Pulmonary artery endothelial cell (primary cell): ENCODE measurements at regions not wholly inside any gene's neighbourhood (a gene's known extent, or its start where the extent isn't known, plus 50 kb on each side); places are given as distances from the start of the nearest gene placed in this dataset.
A peak's percentile ranks its signal among the peaks of the same experiment; 100 is the strongest.
"Not testable (repeated sequence)": the region's sequence is repeated elsewhere in the genome, so short reads cannot be mapped to it uniquely, and the experiment has no call there.

ENCODE experiments used
- DNase-seq: peaks from one replicate; pipeline ENCODE4 v3.0.0-alpha.2; 2011; ENCODE audit warnings: low read depth, low spot score

DNA sequence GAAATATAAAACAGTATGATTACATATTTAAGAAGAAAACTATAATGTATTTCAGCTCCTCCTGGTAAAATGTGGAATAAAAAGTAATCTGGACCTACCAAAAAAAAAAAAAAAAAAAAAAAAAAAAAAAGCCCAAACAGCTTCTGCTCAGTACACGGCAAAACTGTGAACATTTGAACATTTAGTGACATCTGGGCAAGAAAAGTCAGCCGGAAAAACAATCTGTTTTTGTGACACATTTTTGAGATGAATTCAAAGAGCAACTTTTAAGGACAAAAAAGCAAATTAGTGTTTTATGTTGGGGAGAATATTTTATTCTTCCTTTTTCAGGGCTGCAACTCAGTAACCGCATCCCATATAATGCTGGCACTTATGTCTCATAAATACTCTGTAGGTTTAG lies 649.7 kb upstream of the KCNMB2 start:
- DNase-seq = no peak

- DNase-seq = no peak
Measured at GRCh38 chr3:177887475-177887874, 648.8 kb upstream of the KCNMB2 start.

GRCh38 chr3:177889161-177889560 lies 647.1 kb upstream of the KCNMB2 start:
- no peak for DNase-seq

DNA sequence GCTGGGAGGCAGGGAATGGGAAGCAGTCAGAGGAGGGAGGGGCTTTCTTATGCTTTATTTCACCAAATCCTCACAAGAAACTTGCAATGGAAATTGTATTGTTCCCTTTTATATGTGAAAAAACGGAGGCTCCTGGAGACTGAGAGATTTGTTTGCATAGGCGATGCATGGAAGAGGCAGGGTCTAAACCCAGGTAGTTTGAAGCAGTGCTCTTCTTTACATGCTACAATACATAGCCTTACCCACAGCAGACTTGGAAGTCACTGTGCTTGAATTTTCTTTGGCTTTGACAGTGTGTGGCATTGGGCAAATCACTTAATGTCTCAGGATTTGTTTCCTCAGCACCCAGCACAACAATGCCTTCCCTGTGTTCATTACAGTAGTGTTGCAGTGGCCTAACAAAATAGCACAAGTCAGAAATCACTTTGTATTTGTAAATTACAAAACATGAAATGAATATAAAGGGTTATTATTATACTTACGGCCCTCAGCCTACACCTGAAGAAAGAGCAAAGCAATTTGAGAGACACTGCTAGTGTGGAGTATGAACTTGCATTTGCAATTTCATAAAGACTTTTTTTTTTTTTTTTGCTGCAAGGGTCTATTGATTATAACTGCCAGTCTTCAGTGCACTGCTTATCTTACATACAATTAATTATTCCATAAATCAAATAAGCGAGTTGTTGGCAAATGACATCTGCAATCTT lies 646.4 kb upstream of the KCNMB2 start:
- no peak for DNase-seq

DNA sequence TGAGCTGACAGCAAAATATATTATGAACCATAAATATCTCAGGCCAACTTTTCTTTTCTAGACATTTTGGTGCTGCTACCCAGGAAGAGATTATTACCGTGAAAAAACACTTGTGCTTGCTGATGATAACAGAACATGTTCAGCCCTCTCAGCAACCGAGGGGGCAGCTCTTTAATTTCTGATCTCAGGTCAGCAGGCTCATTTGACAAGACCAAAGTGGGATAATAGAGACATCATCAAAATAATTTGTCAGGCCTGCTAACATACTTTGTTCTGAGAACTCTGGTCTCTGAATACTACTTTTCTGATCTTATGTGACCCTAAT lies 645.9 kb upstream of the KCNMB2 start:
- DNase-seq = no peak

DNA sequence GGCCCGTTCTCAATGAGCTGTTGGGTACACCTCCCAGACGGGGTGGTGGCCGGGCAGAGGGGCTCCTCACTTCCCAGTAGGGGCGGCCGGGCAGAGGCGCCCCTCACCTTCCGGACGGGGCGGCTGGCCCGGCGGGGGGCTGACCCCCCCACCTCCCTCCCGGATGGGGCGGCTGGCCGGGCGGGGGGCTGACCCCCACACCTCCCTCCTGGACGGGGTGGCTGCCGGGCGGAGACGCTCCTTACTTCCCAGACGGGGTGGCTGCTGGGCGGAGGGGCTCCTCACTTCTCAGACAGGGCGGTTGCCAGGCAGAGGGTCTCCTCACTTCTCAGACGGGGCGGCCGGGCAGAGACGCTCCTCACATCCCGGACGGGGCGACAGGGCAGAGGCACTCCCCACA lies 644.7 kb upstream of the KCNMB2 start:
- DNase-seq = not testable (repeated sequence)

DNA sequence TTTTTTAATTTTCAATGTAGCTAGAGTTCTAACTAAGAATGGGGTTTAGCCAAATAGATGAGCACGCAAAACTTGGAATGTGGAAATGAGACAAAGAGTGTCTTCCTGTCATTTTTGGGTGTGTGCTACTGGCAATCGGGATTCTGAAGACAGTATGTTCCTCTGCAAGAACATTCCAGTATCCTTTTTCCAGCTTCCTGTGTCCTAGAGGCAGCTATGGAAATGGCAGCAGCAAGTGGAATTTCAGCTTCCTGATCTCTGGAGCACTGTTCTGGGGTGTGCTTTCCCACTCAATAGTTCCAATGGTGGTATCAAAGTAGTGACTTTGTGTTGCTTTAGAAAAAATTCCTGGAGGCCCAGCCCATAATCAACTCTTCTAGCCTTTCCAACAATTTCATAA lies 642.9 kb upstream of the KCNMB2 start:
- no peak for DNase-seq

DNA sequence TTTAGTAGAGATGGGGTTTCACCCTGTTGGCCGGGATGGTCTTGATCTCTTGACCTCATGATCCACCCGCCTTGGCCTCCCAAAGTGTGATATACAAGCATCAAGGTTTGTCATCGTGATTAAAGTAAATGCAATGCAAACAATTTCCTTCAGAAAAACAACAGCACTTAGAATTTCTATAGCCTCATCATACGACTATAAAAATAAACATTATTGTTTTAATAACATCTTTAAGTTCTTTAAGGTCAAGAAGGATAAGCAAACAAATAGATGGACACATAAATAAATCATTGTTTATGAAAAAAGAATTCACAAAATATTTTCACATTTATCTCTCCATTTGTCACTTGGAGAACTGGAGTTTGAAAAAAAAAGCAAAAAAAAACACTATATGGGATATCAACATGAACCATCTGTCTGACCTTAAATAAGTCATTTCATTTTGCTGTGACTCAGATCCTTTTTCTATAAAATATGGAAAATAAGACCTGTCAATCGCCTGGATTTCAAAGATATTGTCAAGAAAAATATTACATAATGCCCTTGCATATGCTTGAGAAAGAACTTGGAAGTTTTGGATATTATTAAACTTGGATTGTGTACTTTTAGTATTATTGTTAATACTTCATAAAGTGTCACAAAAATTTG lies 642.0 kb upstream of the KCNMB2 start:
- peak; percentile 68 for DNase-seq

DNA sequence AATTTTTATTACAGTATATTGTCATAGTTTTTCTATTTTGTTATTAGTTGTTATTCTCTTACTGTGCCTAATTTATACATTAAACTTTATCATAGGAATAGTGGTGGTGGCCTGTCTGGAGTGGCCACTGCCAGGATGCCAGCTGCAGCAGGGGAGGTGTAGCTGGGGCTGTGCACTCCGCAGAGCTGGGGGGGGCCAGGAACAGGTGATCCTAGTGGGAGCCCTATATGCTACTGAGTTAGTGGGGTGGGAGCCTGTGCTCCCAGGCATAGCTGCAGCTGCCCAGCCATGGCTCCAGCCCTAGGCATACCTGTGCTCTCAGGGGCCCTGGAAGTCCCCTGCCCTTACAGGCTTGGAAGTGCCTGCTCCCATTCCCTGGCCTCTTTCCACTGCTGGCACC lies 638.1 kb upstream of the KCNMB2 start:
- DNase-seq = no peak

DNA sequence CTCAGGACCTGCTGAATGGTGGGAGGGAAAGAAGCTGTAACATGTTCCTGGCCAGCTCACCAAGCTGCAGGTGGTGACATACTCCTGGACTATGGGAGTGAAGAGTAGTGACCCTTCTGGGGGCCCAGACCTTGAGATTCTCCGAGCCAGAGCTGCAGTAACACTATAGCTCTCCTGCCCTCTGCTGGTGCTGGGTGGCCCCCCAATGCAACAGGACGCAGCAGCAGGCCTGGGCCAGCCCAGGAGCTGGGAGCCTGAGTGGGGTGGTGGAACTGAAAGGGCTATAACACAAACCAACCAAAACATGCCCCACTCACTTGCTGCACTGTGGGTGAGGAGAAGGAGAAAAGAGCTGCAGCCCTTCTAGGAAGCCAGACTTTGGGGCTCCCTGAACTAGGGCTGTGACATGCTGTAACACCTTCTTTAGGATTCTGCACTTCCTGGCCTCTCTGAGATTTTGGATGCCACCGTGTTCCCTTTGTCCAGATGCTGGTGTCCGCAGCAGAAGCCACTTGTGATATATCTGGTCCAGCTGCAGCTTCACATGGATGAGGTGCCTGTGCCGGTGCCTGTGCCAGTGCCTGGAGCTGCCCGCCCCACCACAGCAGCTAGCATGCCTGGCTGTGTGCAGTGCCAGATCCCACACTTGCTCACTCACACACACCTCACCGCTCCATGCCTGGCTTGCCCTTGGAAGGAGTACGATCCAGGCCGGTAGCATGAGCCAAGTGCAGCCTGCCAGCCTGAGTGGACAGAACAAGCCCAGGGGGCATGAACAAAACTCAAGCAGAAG lies 636.8 kb upstream of the KCNMB2 start:
- no peak for DNase-seq

GRCh38 chr3:177902876-177903275 lies 633.4 kb upstream of the KCNMB2 start:
- no peak for DNase-seq

DNA sequence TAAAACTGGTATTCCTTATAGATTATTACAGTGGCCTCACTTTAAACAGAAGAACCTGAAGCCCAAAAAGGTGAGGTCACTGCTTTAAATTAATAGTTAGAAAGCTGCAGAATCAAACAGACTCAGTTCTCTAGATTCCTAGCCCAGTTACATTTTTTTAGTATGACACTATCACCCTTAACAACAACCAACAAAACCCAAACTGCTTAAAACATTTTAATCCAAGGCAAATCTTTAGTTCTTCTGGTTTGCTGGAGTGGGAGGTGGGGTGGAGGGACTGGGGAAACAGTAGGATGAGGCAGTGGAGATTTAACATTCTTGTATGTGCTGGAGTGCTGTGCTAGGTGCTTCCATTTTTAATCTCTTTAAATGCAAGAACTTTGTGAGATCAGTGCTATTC lies 631.6 kb upstream of the KCNMB2 start:
- no peak for DNase-seq

DNA sequence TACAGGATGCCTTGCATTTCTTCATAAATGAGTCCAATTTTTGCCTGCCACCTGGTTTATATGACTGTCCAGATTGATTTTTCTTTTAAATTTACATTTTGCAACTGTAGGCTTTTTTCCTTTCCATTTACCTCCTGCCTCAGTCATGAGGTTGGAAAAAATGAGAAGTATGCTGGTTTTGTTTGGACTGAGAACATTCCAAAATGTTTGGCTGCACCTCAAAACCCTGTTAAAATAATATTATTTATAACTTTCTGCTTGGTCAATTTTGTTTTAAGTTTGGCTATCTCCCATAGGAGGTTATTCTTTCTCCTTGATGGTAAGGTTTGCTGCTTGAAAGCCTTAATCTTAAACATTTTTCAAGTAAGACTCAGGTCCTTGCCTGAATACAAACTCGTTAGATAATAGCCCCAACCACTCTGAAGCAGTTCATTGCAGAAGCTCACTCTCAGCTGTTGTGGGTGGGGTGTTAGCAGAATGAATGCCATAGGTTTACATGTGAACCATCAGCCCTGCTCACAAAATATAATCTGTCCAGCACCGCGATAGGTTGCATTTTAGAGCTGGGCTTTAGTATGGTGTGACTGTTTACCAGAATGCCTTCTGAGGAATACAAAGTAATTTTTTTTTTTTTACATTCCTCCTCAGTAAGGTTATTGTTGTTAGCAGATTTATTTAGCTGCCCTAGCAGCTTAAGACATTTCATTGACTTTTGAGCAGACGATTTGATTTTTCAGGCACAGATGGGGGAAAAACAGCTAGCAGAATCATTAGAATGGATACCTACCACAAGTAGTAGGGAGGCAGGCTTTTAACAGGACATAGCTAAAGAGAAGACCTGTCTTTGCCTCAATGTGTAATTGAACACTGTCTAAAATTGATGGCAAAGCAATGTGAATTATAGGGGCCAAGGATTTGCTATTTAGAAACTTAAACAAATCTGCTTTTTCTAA lies 630.8 kb upstream of the KCNMB2 start:
- DNase-seq = no peak

DNA sequence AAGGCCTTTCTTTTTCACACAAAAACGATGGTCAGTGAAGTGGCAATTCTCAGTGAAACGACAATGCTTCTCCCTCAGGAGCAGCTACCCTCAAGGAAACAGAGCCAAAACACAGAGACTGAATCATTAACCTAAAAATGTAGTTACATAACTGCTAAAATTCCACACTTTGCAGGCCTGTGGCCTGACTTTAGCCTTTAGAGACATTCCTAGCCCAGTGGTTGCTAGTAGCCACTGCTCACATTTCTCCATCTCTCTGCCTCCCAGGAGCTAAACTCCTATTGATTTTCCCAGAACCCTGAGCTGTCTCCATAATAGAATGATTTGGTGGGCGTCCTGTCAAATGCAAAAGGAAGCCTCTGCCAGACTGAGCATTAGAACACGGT lies 630.1 kb upstream of the KCNMB2 start:
- DNase-seq = no peak

DNA sequence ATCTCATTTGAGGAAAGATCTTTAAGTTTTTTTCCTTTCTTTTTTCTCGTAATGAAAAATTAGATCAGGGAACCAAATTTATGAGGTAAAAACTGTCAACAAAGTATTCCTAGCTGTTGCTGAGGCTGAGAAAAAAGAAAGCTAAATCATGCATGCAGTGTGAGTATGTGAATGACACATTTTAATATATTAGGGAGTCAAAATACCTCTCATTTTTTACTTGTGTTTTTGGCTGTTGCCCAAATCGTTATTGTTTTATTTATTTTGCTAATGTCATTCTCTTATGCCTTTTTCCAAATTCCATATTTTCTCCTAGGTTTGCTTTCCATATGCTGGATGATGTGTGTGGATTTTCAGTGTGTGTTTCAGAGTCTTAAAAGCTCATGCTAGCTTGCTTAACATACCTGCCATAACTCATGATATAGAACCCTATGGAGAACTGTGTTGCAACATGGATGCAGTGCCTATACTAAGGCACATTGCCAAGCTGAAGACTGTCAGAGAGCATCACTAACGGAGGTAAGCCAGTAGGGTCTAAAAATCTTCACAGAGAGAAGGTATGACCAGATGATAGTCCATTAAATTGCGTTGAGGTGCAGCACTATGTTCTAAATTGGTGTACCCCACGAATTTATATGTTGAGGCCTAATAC lies 629.5 kb upstream of the KCNMB2 start:
- DNase-seq = no peak

DNA sequence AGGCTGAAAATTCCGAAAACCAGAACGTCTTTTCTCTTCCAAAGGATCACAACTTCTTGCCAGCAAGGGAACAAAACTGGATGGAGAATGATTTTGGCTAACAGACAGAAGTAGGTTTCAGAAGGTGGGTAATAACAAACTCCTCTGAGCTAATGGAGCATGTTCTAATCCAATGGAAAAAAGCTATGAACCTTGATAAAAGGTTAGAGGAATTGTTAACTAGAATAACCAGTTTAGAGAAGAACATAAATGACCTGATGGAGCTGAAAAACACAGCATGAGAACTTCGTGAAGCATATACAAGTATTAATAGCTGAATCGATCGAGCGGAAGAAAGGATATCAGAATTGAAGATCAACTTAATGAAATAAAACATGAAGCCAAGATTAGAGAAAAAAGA lies 626.7 kb upstream of the KCNMB2 start:
- not testable (repeated sequence) for DNase-seq

DNA sequence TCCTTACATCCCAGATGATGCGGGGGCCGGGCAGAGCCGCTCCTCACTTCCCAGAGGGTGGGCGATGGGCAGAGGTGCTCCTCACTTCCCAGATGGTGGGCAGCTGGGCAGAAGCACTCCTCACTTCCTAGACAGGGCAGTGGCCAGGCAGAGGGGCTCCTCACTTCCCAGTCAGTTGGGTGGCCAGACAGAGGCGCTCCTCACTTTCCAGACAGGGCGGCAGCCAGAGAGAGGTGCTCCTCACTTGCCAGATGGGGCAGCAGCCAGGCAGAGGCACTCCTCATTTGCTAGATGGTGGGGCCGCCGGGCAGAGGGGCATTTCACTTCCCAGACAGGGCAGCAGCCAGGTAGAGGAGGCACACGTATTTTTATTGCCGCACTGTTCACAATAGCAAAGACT lies 622.0 kb upstream of the KCNMB2 start:
- no peak for DNase-seq

- DNase-seq = no peak
Measured at GRCh38 chr3:177916461-177916860, 619.8 kb upstream of the KCNMB2 start.

DNA sequence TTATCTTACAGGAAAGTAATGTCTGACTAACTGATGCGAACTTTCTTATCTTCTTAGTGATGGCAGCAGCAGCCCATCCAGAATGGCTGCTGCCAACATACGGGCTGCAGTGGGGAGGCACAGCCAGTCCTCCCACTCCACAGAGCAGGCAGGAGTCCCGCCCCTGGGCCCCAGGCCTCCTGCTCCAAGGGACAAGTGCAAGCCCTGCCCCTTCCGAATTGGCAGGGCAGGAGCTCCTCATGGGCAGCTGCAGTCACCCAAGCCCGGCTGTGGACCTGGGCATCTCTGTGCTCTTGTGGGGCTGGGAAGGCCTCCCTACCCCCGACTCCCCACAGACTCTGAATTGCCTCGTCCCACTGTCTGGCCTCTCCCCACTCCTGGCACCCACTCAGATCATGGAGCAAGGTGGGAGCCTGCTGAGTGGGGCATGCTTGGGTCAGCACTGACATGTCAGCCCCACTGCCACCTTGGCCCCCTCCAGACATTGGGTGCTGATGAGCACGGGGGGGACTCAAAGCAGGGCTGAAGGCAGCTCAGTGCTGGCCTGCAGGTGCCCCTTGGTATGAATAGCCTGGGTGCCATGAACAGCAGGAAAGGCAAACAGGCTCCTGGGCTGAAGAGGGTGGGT lies 618.9 kb upstream of the KCNMB2 start:
- DNase-seq = no peak

GRCh38 chr3:177921153-177921552 lies 615.1 kb upstream of the KCNMB2 start:
- DNase-seq = no peak

- DNase-seq = no peak
Measured at GRCh38 chr3:177924261-177924660, 612.0 kb upstream of the KCNMB2 start.
